ENCODE measurements at regions not wholly inside any gene's neighbourhood (a gene's known extent, or its start where the extent isn't known, plus 50 kb on each side); places are given as distances from the start of the nearest gene placed in this dataset.
"Not testable (repeated sequence)": the region's sequence is repeated elsewhere in the genome, so short reads cannot be mapped to it uniquely, and the experiment has no call there.

GRCh38 chr1:149677359-149677758 is 93.7 kb downstream of the PPIAL4C start:
- TF ChIP-seq POLR2A, CTCF (IDR thresholded peaks at IDR 0.05): not testable (repeated sequence)

Data from adrenal gland (tissue), 5 donors.